A549 (cell line): ENCODE measurements at regions not wholly inside any gene's neighbourhood (a gene's known extent, or its start where the extent isn't known, plus 50 kb on each side); places are given as distances from the start of the nearest gene placed in this dataset.
"Not testable (repeated sequence)": the region's sequence is repeated elsewhere in the genome, so short reads cannot be mapped to it uniquely, and the experiment has no call there.

Experiments
- ATAC-seq, 2 experiments: fragments of 200-7000 bp in 1 of 2; fragments of >200 bp in 1 of 2; cut with Nextera tagmentation in 1 of 2; cut with Tn5 transposase in 1 of 2; 3 replicates each; pipeline versions ENCODE4 v1.8.0 to v1.9.1; 2018 to 2020; ENCODE audit warnings: mild to moderate bottlenecking in 1 of 2, moderate library complexity in 1 of 2
- CTCF ChIA-PET: fragments of 300-600 bp; sonication (Branson Sonifier 250); formaldehyde crosslinking; extraction: SDS; loops from one replicate; lab custom pipeline; 2021; ENCODE audit warnings: antibody characterized with exemption, inconsistent platforms; lab: Yijun Ruan, JAX
- POLR2A ChIA-PET: fragments of 350-600 bp; formaldehyde crosslinking; extraction: SDS; loops from one replicate; lab custom pipeline; 2021; ENCODE audit warnings: antibody characterized with exemption, inconsistent platforms; lab: Yijun Ruan, JAX
- DNase-seq, 2 experiments: peaks; one replicate each; pipeline versions ENCODE4 v3.0.0 to v3.0.0-alpha.2; 2011 to 2016; ENCODE audit warnings: low read depth in 1 of 2, low spot score in 1 of 2
- FAIRE-seq: peaks from 2 replicates; lab custom pipeline; 2011; peaks lifted over from hg19 to GRCh38; lab: Jason Lieb, UNC
- H3K27ac ChIP-seq, 2 experiments: fragments of >200 bp; sonication (Bioruptor Twin); formaldehyde crosslinking; 3 replicates each; pipeline ENCODE4 v1.5.1; 2016 to 2017
- H3K4me1 ChIP-seq: fragments of >200 bp; sonication (Bioruptor Twin); formaldehyde crosslinking; 3 replicates; pipeline ENCODE4 v1.6.1; 2016
- H3K4me2 ChIP-seq: fragments of >200 bp; sonication (Bioruptor Twin); formaldehyde crosslinking; 3 replicates; pipeline ENCODE4 v1.6.1; 2016
- H3K4me3 ChIP-seq: fragments of >200 bp; sonication (Bioruptor Twin); formaldehyde crosslinking; 3 replicates; pipeline ENCODE4 v1.5.1; 2016
- H3K9me3 ChIP-seq: fragments of >200 bp; sonication (Bioruptor Twin); formaldehyde crosslinking; 3 replicates; pipeline ENCODE4 v1.6.1; 2016
- CHD2 ChIP-seq: fragments of 150-350 bp; IDR thresholded peaks from 2 replicates; pipeline ENCODE4 v1.6.1; 2014; ENCODE audit warnings: low read length; ENCODE audit not compliant: partially characterized antibody
- EHMT2 ChIP-seq: fragments of 200-600 bp; sonication (generic); IDR thresholded peaks from 2 replicates; pipeline ENCODE4 v1.6.1; 2016; ENCODE audit warnings: antibody characterized with exemption, low read depth, mild to moderate bottlenecking, moderate library complexity
- ELK1 ChIP-seq: fragments of 150-350 bp; IDR thresholded peaks from 2 replicates; pipeline ENCODE4 v1.6.1; 2014; ENCODE audit warnings: low read depth, mild to moderate bottlenecking, low read length
- EP300 ChIP-seq, 2 experiments: fragments of >200 bp; sonication (Bioruptor Twin); formaldehyde crosslinking; IDR thresholded peaks; 2 replicates in 1 of 2; 3 replicates in 1 of 2; pipeline ENCODE4 v1.6.1; 2016 to 2017
- FOSL2 ChIP-seq, 2 experiments: fragments of 450-650 bp in 1 of 2; fragments of >200 bp in 1 of 2; sonication (Bioruptor Twin) in 1 of 2; formaldehyde crosslinking; IDR thresholded peaks; 2 replicates each; pipeline versions ENCODE4 v1.5.0 to v1.6.1; 2016 to 2020; ENCODE audit warnings: mild to moderate bottlenecking in 1 of 2, moderate library complexity in 1 of 2
- HMGXB4 ChIP-seq: fragments of 250-450 bp; sonication (Bioruptor Pico); IDR thresholded peaks from 2 replicates; pipeline ENCODE4 v1.5.0; 2021; ENCODE audit warnings: mild to moderate bottlenecking, moderate library complexity, borderline replicate concordance
- HOXB13 ChIP-seq: fragments of 250-450 bp; sonication (Bioruptor Pico); IDR thresholded peaks from 2 replicates; pipeline ENCODE4 v1.5.0; 2020; ENCODE audit warnings: low read depth, mild to moderate bottlenecking, moderate library complexity
- HOXB5 ChIP-seq: fragments of 250-450 bp; sonication (Bioruptor Pico); IDR thresholded peaks from 2 replicates; pipeline ENCODE4 v1.5.0; 2020; ENCODE audit warnings: mild to moderate bottlenecking, moderate library complexity
- JUN ChIP-seq, 2 experiments: fragments of >200 bp; sonication (Bioruptor Twin); formaldehyde crosslinking; IDR thresholded peaks; 2 replicates in 1 of 2; 3 replicates in 1 of 2; pipeline ENCODE4 v1.6.1; 2016 to 2017
- JUNB ChIP-seq: fragments of >200 bp; sonication (Bioruptor Twin); formaldehyde crosslinking; IDR thresholded peaks from 2 replicates; pipeline ENCODE4 v1.6.1; 2016
- KDM5A ChIP-seq: fragments of 200-600 bp; sonication (generic); IDR thresholded peaks from 2 replicates; pipeline ENCODE4 v1.6.1; 2016; ENCODE audit warnings: antibody characterized with exemption, mild to moderate bottlenecking
- MAX ChIP-seq: IDR thresholded peaks from 2 replicates; pipeline ENCODE4 v1.6.1; 2012
- MAZ ChIP-seq: fragments of 150-350 bp; IDR thresholded peaks from 2 replicates; pipeline ENCODE4 v1.6.1; 2014; ENCODE audit warnings: antibody characterized with exemption, low read depth, low read length, borderline replicate concordance
- NFE2L2 ChIP-seq: fragments of 150-350 bp; conservative IDR thresholded peaks from 2 replicates; pipeline ENCODE4 v1.6.1; 2014; ENCODE audit warnings: low read length
- NR3C1 ChIP-seq: fragments of >200 bp; sonication (Bioruptor Twin); formaldehyde crosslinking; IDR thresholded peaks from 3 replicates; pipeline ENCODE4 v1.6.1; 2017
- POLR2AphosphoS2 ChIP-seq: conservative IDR thresholded peaks from 2 replicates; pipeline ENCODE4 v1.6.1; 2012; ENCODE audit warnings: low read length, improper control_type of control experiment, inconsistent platforms
- RAD21 ChIP-seq, 2 experiments: fragments of >200 bp in 1 of 2; sonication (Bioruptor Twin) in 1 of 2; formaldehyde crosslinking in 1 of 2; IDR thresholded peaks in 1 of 2; conservative IDR thresholded peaks in 1 of 2; 2 replicates in 1 of 2; 3 replicates in 1 of 2; pipeline ENCODE4 v1.6.1; 2012 to 2018; ENCODE audit warnings: inconsistent platforms in 1 of 2
- RARB ChIP-seq: fragments of 250-450 bp; sonication (Bioruptor Pico); IDR thresholded peaks from 2 replicates; pipeline ENCODE4 v1.8.0; 2021; ENCODE audit warnings: mild to moderate bottlenecking, moderate library complexity
- RCOR1 ChIP-seq: fragments of 150-350 bp; IDR thresholded peaks from 2 replicates; pipeline ENCODE4 v1.6.1; 2014; ENCODE audit warnings: antibody characterized with exemption, low read length, low read depth
- USF2 ChIP-seq: fragments of 450-650 bp; IDR thresholded peaks from 2 replicates; pipeline ENCODE4 v1.6.1; 2014; ENCODE audit warnings: antibody characterized with exemption
- ZFP36 ChIP-seq: fragments of 450-650 bp; IDR thresholded peaks from 2 replicates; pipeline ENCODE4 v1.6.1; 2014; ENCODE audit warnings: borderline replicate concordance; ENCODE audit not compliant: partially characterized antibody
- ZNF302 ChIP-seq: fragments of 250-450 bp; sonication (Bioruptor Pico); IDR thresholded peaks from 2 replicates; pipeline ENCODE4 v1.9.0; 2021; ENCODE audit warnings: inconsistent platforms, mild to moderate bottlenecking, moderate library complexity
- ZSCAN20 ChIP-seq: fragments of 250-450 bp; sonication (Bioruptor Pico); IDR thresholded peaks from 2 replicates; pipeline ENCODE4 v1.8.0; 2022; ENCODE audit warnings: mild to moderate bottlenecking, moderate library complexity
- WGBS: methylation state at CpG from one replicate; pipeline ENCODE4 v1.1.6; 2017; ENCODE audit errors: missing lambda C conversion rate; 5-methylcytosine and 5-hydroxymethylcytosine counted together

- CTCF ChIA-PET, result no interaction called here
- no peak overlapping the region for H3K27ac ChIP-seq
- no peaks in the 10 kb centered on the region; the same call in 2 of the 3 replicates for H3K9me3 ChIP-seq
- H3K4me3 ChIP-seq, result no peak overlapping the region
- no peak for TF ChIP-seq HMGXB4
- TF ChIP-seq KDM5A, result no peak
- no peak for TF ChIP-seq USF2
- H3K4me2 ChIP-seq, result no peak overlapping the region
- POLR2A ChIA-PET, result no interaction called here
- H3K4me1 ChIP-seq, result no peaks in the 10 kb centered on the region
- FAIRE-seq (no peak), DNase-seq (no peak), ATAC-seq (no peak)
Measured at GRCh38 chr4:158958489-158959270, 144.2 kb upstream of the RAPGEF2 start.

- ChIA-PET POLR2A (no interaction called here), CTCF (no interaction called here)
- ATAC-seq (no peak), DNase-seq (no peak), FAIRE-seq (no peak)
- TF ChIP-seq ZFP36, result no peak
- no peak for TF ChIP-seq POLR2AphosphoS2
- no peak for TF ChIP-seq HOXB5 (CRISPR knock-in tag)
- no peak for TF ChIP-seq JUN (IDR thresholded peaks at IDR 0.05)
- no peak for TF ChIP-seq NR3C1
- TF ChIP-seq MAZ, result no peak
- TF ChIP-seq ZNF302 (CRISPR knock-in tag), result no peak
- TF ChIP-seq ZSCAN20 (CRISPR knock-in tag), result no peak
- no peak for TF ChIP-seq ELK1
- TF ChIP-seq NFE2L2, result no peak
- TF ChIP-seq EHMT2, result no peak
- TF ChIP-seq HOXB13 (CRISPR knock-in tag), result no peak
- no peak for TF ChIP-seq RCOR1
- no peak for TF ChIP-seq RARB (CRISPR knock-in tag)
- no peak for TF ChIP-seq FOSL2 (IDR thresholded peaks at IDR 0.05)
- TF ChIP-seq FOSL2 (CRISPR knock-in tag; IDR thresholded peaks at IDR 0.05), result no peak
- no peak for TF ChIP-seq CHD2
- TF ChIP-seq MAX, result no peak
- no peak for TF ChIP-seq EP300 (IDR thresholded peaks at IDR 0.05)
- TF ChIP-seq RAD21 (conservative IDR thresholded peaks at IDR 0.05 in 1 of 2, IDR thresholded peaks at IDR 0.05 in 1 of 2), result no peak
- no peak for TF ChIP-seq JUNB
- Histone ChIP-seq H3K9me3 (no peaks in the 10 kb centered on the region), H3K4me1 (no peaks in the 10 kb centered on the region), H3K4me3 (no peak overlapping the region), H3K4me2 (no peak overlapping the region), H3K27ac (no peak overlapping the region)
- 62% methylated on average over 2 of the region's 2 CpGs for WGBS
Measured at GRCh38 chr4:158962393-158962792, 140.5 kb upstream of the RAPGEF2 start.

- ATAC-seq, CTCF ChIA-PET, H3K27ac ChIP-seq, H3K9me3 ChIP-seq, H3K4me2 ChIP-seq, POLR2A ChIA-PET, H3K4me3 ChIP-seq, FAIRE-seq, H3K4me1 ChIP-seq, DNase-seq: not testable (repeated sequence)
- 100% methylated on average over 2 of the region's 2 CpGs for WGBS
Measured at GRCh38 chr4:158963282-158963681, 139.6 kb upstream of the RAPGEF2 start.
